NOMO-1 (cell line): ENCODE measurements at regions not wholly inside any gene's neighbourhood (a gene's known extent, or its start where the extent isn't known, plus 50 kb on each side); places are given as distances from the start of the nearest gene placed in this dataset.

Experiments used
- DNase-seq, 2 experiments: peaks; one replicate each; lab custom pipeline; 2025; ENCODE audit not compliant: unreplicated experiment in 2 of 2; lab: John Stamatoyannopoulos, UW

DNA sequence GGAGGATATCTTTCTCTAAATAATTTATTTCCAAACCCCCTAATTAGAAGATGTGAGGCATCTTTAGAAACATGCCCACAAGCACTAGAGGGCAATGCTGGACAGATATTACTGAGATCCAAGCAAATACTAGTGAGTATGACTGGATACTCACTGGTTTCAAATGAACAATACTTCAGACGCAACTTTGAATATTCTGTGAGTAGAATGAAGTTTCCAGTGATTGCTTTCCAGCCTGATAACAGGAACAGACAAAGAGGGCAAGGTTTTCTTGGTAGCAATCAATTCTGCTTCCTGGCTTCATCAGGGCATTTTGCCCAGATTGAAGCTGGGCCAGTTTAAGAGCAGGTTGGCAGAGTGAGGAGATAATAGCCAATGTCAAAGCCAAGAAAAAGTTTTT is 442.6 kb upstream of the PDZRN3 start:
- DNase-seq = no peak

DNA sequence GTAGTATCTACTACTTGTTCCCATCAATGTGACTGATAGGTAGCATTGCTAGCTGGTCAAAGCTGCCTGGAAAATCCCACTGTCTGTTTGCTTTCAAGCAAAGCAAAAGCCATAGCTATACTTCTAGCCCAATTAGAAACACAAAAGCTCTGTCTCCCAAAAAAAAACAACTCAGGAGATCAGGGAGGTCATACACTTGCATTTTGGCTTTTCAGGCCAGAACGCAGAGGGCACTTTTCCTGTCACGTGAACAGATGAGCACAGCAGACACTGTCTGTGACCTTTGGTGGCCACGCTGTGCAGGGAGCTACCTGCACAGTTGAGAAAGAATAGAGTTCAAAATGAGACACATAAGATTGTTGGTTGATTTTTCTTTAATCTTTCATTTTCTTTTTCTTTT is 441.7 kb upstream of the PDZRN3 start:
- no peak for DNase-seq

DNA sequence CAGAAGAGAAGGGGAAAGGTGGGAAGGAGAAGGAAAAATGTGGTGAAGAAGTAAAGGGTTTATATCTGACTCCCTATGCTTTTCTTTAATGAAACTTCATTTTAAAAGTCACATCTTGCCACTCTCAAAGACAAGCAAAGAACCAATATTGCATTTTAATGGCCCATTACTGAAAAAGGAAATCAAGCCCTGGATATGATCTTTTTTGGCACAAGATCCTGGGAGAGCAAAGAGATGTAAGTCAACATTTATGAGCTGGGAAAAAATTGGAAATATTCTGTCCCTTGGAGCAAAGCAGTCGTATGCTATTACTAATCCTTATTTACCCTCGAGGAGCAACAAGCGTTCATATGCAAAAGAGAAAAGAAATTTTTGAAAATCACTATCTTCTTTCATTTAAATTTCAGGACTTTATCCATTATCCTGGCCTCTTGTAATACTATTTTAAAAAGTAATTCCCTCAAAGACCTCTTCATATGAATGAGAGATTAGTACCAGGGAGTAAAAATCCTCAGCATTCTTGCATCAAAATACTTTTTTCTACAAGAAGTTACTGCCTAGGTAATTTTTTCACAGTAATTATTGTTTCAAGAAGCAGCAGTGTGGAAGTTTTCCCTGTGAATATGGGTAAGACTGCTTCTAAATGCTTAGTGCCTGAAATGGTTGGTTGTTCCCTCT is 435.3 kb upstream of the PDZRN3 start:
- DNase-seq = no peak

DNA sequence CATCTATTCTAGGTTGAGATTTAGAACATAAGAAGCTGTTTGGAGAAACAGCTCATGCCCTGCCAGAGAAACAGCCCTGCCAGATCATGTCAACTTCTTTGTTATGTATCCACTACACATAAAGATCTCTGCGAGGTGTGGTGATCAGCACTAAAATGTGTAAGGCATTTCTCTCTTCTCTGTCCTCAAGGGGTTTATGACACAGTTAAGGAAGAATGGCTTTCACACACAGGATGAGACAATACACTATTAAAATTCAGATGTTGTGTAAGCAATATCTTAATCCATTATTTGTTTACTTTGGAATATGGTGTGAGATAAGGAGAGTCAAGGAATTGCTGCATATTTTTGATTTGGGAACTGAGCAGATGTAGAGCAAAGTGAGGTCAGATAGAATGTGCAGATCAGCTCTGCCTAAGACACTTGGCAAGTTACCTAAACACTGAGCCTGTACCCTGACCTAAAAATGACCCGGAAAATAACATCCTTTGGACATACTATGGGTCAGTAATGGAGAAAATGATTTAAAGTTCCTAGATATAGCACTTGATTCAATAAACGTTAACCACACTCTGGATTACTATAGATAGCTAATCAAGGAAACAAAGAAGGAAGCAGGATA is 434.7 kb upstream of the PDZRN3 start:
- DNase-seq = no peak

DNA sequence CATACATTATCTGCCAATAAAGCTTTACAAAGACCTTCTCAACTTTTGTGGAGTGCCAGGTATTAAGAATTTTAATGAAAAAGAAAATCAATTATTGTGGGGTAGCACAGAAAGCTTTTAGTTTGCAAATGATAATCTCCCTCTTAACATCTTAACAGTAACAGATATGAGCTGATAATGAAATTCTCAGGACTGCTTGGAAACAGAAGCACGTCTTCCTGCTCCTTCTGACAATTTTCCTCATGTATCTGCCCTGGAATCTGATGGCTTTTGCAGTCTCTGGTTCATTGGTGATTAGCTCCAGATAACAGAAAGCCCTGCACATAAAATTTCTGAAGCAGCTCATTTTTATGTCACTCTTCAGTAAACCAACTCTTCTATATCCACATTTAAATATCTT is 432.4 kb upstream of the PDZRN3 start:
- no peak for DNase-seq

DNA sequence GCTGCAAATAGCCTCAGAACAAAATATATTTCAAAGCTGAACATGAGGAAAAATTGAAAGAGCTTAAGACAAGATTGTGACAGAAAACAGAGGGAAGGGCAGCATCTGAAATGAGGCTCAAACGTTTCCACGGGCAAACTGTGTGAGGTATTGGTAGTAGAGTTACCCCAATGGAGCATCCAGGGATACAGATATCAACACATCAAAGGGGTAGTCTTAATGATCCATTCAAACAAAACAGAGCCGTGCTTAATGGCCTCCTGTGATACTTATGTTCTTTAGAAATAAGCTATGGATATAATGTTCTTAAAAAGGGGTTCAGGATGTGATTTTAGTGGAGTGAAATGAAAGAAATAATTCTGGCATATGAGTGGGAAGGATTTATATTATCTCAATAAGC is 430.3 kb upstream of the PDZRN3 start:
- DNase-seq = no peak

DNA sequence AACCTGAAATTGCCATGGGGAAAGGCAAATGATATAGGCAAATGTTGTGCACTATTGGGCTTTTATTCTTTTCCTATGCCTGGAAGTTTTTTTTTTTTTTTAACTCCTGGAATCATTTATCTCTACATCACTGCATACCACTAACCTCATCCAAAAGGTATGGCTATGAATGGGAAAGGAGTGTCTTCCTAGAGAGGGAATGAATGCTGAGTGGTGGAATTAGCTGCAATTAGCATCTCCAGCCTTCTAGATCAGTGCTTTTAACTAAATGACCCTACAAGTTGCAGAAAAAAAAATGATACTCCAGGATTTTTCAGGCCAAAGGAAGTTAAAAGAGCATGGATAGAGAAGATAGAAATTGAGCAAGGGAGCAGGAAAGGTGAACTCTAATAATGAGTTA is 429.8 kb upstream of the PDZRN3 start:
- no peak for DNase-seq

DNA sequence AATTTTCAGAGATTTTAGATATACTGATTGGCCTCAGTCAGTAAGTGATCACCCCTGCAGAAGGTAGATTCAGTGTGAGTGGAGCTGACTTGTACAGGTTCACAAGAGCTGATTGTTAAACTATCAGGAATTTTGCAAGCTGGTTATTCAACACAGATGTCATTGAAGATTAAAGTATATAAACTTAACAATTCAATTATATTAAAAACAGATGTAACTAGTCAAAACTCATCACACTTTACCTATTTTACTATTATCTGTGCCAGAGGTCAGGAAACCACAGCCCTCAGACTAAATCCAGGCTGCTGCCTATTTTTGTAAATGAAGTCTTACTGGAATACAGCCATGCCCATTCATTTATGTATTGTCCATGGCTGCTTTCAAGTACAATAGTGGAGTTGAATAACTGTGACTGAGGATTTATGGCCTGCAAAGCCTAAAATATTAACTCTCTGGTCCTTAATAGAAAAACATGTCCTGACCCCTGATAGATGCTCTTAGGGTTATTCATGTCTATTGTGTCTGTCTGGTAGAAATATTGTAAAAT is 429.3 kb upstream of the PDZRN3 start:
- no peak for DNase-seq

DNA sequence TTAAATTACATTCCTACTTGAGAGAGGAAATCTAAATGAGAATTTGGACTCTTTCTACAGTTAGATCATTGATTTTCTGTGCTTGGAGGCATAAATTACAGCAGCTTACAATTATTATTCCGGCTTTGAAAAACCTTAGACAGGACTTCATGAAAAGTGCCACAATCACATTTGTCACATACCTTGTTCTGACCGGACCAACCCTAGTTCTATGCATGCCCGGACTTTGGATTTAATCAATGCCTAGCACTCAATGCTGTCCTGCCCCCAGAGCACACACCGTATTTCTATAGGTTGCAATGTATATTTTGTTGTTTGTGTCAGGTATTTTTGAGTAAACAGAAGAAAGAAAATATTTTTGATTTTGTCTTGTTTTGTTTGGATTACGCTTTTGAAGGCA is 424.7 kb upstream of the PDZRN3 start:
- DNase-seq = no peak

DNA sequence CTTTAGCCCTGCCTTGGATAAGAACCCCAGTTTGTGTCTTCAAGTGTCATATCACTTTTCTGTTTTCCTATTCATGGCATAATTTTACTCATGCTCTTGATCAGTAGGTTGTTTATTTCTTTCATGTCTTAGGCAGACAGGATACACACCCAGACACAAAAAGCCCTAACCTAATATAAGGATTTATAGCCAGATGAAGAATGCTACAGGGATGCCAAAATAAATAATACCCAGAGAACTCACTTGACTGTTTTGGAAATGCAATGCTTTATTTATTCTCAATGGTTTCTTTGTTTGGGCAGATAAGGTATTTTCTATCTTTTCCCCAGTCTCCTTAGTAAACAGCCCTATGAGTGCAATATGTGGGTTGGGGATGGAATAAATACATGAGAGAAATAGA is 424.0 kb upstream of the PDZRN3 start:
- DNase-seq = no peak

DNA sequence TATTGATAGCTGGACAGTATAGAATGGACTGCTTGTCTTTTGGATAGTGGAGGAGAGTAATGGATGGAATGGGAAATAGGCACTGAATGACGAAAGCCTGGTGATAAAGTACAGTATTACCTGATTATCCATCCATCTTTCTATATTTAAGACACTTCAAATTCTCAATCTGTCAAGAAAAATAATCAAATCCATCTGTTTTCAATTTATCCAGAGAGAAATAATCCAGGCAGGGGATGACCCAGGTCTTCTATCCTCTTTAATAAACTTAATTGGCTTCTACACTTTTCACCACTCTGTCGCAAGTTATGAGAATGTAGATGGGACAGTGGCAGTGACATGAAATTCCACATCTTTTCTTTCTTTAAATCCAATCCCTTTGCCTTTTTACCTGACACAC is 420.3 kb upstream of the PDZRN3 start:
- no peak for DNase-seq

DNA sequence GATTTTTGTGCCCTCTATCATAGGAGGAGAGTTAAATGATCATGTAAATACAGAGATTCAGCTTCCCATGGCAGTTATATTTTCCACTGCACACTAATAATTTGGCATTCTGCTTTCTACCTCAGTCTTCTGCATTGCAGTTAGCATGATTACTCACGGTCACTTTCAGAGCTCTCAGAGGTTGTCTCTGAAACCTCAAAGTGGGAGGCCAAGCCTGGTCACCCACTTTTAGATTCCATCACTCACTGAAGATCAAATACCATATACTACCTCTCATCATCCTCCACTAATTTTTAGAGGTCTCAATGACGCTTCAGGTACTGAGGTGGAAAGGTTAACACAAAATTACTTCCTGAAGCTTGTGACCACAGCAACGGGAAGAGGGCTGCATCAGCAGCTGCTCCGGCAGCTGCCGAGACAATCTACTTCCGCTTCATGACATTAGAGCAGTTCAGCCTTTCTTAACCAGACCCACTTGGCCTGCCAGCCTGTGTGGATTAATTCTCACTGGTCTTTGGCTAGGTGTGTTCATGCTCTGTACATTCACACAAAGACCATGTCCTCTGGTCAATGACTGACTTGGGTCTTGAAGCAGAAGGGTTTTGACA is 416.4 kb upstream of the PDZRN3 start:
- no peak for DNase-seq

DNA sequence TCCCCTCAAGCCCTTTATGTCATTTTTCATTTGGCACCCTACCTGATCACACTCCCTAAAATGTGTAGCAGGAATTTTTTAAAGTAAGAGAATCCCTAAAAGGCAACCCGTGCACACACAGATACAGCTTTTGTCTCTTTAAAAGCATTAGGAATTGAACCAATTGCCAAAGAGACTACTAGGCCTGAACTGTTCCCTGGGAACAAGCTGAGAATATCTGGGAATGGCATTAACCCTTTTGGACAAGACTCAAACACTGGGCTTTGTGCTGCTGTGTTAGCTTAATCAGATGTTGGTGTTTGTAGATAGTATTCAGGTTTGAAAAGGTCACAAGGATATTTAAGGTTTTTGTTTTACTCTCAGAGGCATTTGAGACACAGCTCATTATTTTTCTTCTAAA is 414.4 kb upstream of the PDZRN3 start:
- no peak for DNase-seq

DNA sequence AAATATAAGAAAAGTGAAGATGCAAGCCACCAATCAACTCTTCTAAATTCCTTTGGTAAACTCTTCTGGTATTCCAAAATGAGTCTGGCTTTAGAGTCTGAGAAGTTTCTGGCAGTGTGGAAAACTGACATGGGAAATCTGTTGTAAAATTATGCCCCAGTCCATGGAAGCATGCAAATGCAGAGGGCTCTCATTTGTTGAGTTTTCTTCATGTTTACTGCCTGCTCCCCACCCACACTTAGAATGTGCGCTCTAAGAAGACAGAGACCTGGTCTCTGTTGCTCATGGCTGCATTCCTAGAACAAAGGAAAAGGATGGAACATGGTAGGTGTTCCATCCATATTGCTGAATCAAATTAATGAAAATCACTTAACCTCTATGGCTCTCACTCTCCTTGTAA is 411.8 kb upstream of the PDZRN3 start:
- DNase-seq = no peak

DNA sequence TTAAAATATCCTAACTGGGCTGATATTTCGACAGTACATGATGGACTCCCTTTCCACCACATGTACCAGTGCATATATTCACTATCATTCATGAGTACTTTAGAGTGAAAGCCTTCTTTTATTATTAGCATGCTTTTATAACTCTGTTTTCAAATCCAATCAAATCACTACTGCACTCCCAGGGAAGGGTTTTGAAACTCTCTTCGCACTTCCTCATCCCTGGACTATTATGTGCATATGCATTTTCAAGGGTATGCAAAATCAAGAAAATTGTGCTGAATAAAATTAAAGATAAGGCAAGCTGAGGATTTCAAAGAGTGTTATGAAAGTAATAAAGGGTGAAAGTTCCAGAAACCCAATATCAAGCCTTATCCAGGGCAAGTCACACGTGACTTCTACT is 411.4 kb upstream of the PDZRN3 start:
- no peak for DNase-seq

DNA sequence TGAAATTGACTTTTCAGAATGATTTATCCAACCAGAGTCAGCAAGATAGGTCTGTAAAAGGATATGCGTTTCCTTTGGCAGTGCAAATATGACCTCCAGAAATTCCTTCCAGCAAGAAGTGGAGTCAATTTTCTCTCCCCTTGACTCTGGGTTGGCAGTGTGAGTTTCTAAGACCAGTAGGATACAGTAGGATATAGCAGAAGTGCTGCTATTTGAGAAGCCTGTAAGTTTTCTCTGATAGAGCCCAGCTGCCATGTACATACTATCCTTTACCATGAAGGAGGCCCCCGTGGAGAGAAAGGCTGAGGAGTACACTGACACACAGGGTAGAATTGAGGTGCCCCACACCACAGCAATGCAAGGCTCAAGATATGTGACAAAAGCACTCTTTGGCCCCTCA is 409.1 kb upstream of the PDZRN3 start:
- no peak for DNase-seq

DNA sequence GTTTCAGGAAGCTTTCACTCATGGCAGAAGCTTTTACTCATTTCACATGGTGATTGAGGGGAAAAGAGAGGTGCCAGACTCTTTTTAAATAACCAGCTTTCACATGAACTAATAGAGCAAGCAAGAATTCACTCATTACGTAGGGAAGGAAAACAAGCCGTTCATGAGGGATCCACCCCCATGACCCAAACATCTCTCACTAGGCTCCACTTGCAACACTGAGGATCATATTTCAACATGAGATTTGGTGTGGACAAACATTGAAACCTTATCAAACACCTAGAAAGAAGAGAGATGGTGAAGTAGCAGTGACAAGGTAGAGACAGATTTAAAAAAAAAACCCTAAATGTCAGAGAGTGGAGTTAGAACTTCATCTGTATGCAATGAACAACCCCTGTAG is 408.6 kb upstream of the PDZRN3 start:
- DNase-seq = no peak

DNA sequence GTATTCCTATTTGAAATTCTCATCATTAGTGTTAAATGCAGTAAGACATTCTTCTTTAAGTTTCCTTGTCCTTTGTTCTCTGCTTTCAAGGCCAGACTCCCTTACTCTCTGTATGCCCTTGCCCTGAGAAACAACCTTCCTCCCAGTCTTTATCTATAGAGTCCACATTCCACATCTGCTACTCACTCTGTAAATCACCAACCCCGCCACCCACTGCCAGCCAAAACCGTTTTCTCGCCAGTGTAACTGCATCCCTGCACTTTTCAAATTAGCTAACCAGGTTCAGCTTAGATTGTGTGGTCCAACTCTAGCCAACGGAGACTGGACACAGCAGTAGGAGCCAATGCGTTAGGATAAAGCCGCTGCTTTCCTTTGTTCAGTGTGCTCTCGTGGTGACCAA is 402.4 kb upstream of the PDZRN3 start:
- no peak for DNase-seq

DNA sequence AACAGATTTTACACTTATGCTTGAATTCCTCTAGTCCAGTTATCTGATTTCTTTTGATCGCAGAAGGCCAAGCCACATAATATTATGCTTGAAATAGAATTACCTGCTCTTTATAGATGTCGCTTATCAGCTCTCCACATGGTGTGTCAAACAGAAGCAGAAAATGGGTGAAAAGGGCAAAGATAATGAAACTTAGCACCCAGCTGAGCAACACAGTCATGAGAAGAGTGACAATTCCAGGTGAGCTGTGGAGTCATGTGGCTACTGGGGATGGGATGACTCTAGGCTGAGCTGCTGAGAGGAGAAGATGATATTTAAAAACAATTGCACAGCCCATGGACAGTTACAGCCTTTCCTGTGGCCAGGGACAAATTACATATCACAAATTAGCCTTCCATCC is 398.7 kb upstream of the PDZRN3 start:
- DNase-seq = no peak

DNA sequence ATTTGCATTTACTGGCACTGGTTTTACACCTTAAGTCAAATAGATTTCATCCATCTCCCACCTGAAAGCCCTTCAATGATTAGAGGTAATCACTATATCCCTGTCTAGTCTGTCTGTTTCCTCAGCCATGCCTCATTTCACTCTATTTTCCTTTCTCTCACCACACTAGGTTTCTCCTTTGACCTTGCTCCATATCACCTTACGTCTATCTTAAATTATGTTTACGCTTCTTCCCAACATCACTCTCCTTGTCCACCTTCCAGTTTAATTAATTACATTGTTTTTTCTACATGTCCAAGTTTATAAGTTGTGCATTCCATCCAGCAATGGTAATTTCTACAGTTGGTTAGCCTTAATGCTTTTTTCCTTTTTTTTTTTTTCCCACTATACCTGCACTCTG is 396.7 kb upstream of the PDZRN3 start:
- DNase-seq = no peak

DNA sequence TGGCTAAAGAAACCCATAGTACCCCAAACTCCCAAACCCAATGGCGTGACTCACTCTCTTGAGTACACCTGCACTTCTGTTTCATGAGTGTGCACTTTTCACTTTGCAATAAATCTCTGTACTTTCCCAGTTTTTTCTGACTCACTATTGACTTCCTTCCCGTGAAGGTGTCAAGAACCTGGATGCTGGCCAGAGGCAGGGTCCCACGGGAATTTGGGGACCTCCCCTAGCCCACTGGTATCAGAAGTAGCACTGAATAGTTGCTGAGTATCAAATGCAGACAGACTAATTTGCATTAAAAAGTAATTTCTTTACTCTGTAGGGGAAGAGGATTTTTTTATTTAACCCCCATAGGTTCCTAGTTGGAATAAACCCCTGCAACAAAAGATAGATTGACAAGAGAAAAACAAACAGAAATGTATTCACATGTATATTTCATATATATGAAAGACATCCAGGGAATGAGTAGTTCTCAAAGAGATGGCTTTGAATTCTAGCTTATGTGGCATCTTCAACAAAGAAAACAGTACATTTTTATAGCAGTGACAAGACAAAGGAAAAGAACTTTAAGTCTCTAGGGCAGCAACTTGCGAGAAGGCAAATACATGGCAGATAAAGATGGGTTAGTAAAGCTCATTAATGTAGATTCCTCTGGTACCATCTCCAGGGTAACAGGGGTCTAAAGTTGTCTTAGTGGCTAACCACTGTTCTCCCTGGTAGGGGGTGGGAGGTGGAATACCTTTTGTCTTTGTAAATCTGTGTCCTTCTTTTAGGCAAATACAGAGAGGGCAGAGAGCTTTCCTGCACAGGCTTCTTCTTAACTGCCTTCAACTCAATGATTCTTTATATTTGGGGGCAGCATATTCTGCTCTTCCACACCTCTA is 385.5 kb upstream of the PDZRN3 start:
- DNase-seq = no peak
